Activated CD4-positive, CD25-positive, alpha-beta regulatory T cell (primary cell): ENCODE measurements at regions not wholly inside any gene's neighbourhood (a gene's known extent, or its start where the extent isn't known, plus 50 kb on each side); places are given as distances from the start of the nearest gene placed in this dataset.

Experiments used
- DNase-seq, 4 experiments: peaks; one replicate each; lab custom pipeline; 2025; lab: John Stamatoyannopoulos, UW

- DNase-seq = no peak
These were observed 105.8 kb downstream of the BAMBI start for GRCh38 chr10:28783087-28783486.

GRCh38 chr10:28785018-28785417, 107.7 kb downstream of the BAMBI start:
- no peak for DNase-seq

GRCh38 chr10:28788252-28788651, 110.9 kb downstream of the BAMBI start:
- no peak for DNase-seq

GRCh38 chr10:28788762-28789161, 111.4 kb downstream of the BAMBI start:
- no peak for DNase-seq

- no peak for DNase-seq
These were observed 112.8 kb downstream of the BAMBI start for GRCh38 chr10:28790146-28790545.

GRCh38 chr10:28793482-28793881, 116.2 kb downstream of the BAMBI start:
- no peak for DNase-seq

- DNase-seq = no peak
These were observed 117.7 kb downstream of the BAMBI start for GRCh38 chr10:28794986-28795385.

- DNase-seq = no peak
These were observed 119.5 kb downstream of the BAMBI start for GRCh38 chr10:28796606-28797512.

GRCh38 chr10:28797904-28798371, 120.6 kb downstream of the BAMBI start:
- no peak for DNase-seq

- no peak for DNase-seq
These were observed 121.2 kb downstream of the BAMBI start for GRCh38 chr10:28798428-28798955.

- DNase-seq = no peak
These were observed 121.6 kb downstream of the BAMBI start for GRCh38 chr10:28798964-28799363.

- no peak for DNase-seq
These were observed 122.8 kb downstream of the BAMBI start for GRCh38 chr10:28800144-28800543.

GRCh38 chr10:28801247-28801646, 123.9 kb downstream of the BAMBI start:
- no peak for DNase-seq

GRCh38 chr10:28801869-28802268, 124.5 kb downstream of the BAMBI start:
- no peak for DNase-seq

- no peak for DNase-seq
These were observed 128.1 kb downstream of the BAMBI start for GRCh38 chr10:28805390-28805789.

GRCh38 chr10:28806488-28806941, 129.2 kb downstream of the BAMBI start:
- no peak for DNase-seq

- no peak for DNase-seq
These were observed 129.8 kb downstream of the BAMBI start for GRCh38 chr10:28806951-28807759.

- no peak for DNase-seq
These were observed 130.7 kb downstream of the BAMBI start for GRCh38 chr10:28807760-28808613.

GRCh38 chr10:28808693-28809092, 131.4 kb downstream of the BAMBI start:
- no peak for DNase-seq

GRCh38 chr10:28810057-28810870, 132.9 kb downstream of the BAMBI start:
- DNase-seq = no peak
